Body of pancreas (tissue), 4 donors: ENCODE measurements at regions not wholly inside any gene's neighbourhood (a gene's known extent, or its start where the extent isn't known, plus 50 kb on each side); places are given as distances from the start of the nearest gene placed in this dataset.

ENCODE experiments used
- ATAC-seq: fragments of 150-250 bp; one replicate; pipeline ENCODE4 v1.9.1; 2016
- DNase-seq, 4 donors: peaks; one replicate each; pipeline ENCODE4 v3.0.0-alpha.2; 2019
- H3K27ac ChIP-seq, 4 donors: fragments of 200-600 bp; sonication (generic); 1 replicate in 3 of 4; 2 replicates in 1 of 4; pipeline versions ENCODE4 v1.5.1 to v1.6.1; 2016 to 2019; ENCODE audit warnings: mild to moderate bottlenecking in 1 of 4, mixed read lengths in 1 of 4, moderate library complexity in 1 of 4
- H3K27me3 ChIP-seq, 2 donors: fragments of 200-600 bp; sonication (generic); one replicate each; pipeline ENCODE4 v1.6.0; 2016; ENCODE audit warnings: mild to moderate bottlenecking in 1 of 2
- H3K36me3 ChIP-seq, 2 donors: fragments of 200-600 bp; sonication (generic); replicated peaks in 1 of 2; 2 replicates each; pipeline ENCODE4 v1.5.1; 2016; ENCODE audit warnings: low read depth in 2 of 2; ENCODE audit not compliant: insufficient read depth in 1 of 2
- H3K4me1 ChIP-seq: fragments of 200-600 bp; sonication (generic); one replicate; pipeline ENCODE4 v1.6.0; 2016
- H3K4me3 ChIP-seq, 2 donors: fragments of 200-600 bp; sonication (generic); 1 replicate in 1 of 2; 2 replicates in 1 of 2; pipeline ENCODE4 v1.5.1; 2016 to 2019
- H3K9me3 ChIP-seq, 3 donors: fragments of 200-600 bp; sonication (generic); 1 replicate in 2 of 3; 2 replicates in 1 of 3; pipeline ENCODE4 v1.5.1; 2016
- POLR2A ChIP-seq, 3 donors: fragments of 450-650 bp; IDR thresholded peaks; one replicate each; pipeline ENCODE4 v1.6.1; 2016; ENCODE audit warnings: antibody characterized with exemption in 3 of 3, mild to moderate bottlenecking in 2 of 3
- WGBS, 2 donors: methylation state at CpG; one replicate each; pipeline ENCODE4 v1.1.5; 2017; 5-methylcytosine and 5-hydroxymethylcytosine counted together
- intact Hi-C: fragments of 100-400 bp; cut with DNase I; formaldehyde crosslinking; loops from one replicate; pipeline ENCODE4 v1.15.1; 2023
- TF ChIP-seq, protein P1 (sequence below), 7 experiments: fragments of 450-650 bp in 4 of 7; fragments of 200-600 bp in 3 of 7; sonication (generic) in 3 of 7; IDR thresholded peaks; one replicate each; pipeline ENCODE4 v1.5.1; 2016 to 2019; ENCODE audit warnings: antibody characterized with exemption in 7 of 7

DNA sequence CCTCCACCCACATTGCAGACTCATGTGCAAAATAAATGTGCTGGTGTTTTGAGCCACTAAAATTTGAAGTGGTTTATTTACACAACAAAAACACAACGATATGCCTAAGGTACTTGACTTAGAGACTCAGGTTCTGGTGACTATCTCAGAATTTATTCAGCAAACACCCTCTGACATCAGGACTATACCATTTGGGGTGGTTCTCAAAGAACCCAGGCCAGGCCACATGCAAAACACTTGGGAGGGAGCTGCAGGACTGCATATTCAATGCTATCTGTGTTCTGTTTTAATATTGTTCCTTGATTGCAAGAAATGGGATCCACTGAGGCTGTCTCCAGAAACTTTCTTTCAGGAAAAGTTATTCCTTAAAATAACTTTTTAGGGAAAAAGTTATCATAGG lies 91.6 kb downstream of the LINC00237 start:
- 30 to 32% methylated on average over 1 of the region's 1 CpG for WGBS, 2 donors
- no peaks in the 10 kb centered on the region for H3K4me1 ChIP-seq
- H3K36me3 ChIP-seq = no peaks in the 10 kb centered on the region
- ATAC-seq = no peak
- no peaks in the 10 kb centered on the region for H3K9me3 ChIP-seq
- intact Hi-C loops = no loop called here
- H3K27me3 ChIP-seq = no peaks in the 10 kb centered on the region
- no peak for TF ChIP-seq POLR2A (IDR thresholded peaks at IDR 0.05)
- TF ChIP-seq, protein P1, sequence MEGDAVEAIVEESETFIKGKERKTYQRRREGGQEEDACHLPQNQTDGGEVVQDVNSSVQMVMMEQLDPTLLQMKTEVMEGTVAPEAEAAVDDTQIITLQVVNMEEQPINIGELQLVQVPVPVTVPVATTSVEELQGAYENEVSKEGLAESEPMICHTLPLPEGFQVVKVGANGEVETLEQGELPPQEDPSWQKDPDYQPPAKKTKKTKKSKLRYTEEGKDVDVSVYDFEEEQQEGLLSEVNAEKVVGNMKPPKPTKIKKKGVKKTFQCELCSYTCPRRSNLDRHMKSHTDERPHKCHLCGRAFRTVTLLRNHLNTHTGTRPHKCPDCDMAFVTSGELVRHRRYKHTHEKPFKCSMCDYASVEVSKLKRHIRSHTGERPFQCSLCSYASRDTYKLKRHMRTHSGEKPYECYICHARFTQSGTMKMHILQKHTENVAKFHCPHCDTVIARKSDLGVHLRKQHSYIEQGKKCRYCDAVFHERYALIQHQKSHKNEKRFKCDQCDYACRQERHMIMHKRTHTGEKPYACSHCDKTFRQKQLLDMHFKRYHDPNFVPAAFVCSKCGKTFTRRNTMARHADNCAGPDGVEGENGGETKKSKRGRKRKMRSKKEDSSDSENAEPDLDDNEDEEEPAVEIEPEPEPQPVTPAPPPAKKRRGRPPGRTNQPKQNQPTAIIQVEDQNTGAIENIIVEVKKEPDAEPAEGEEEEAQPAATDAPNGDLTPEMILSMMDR (IDR thresholded peaks at IDR 0.05) = no peak
- H3K27ac ChIP-seq = no peak overlapping the region
- no peak overlapping the region for H3K4me3 ChIP-seq
- no peak for DNase-seq

DNA sequence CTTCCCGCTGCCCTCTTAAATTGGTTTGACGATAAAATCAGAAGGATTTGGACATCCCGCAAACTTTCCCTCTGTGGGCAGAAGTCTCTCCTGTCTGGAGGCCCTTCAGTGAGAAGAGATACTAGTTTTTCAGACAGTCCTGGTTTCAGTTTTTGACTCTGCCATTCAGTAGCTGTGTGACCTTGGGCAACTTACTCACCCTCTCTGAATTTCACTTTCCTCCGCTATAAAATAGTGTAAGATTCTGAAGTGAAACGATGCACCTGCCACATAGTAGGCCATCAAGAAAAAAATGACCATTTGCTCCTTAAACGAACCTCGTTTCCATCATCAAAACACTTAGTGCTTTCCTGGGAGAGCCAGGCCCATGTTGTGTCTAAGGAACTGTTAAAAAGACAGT lies 97.2 kb downstream of the LINC00237 start:
- no peaks in the 10 kb centered on the region for H3K27me3 ChIP-seq
- H3K36me3 ChIP-seq = no peaks in the 10 kb centered on the region
- no peaks in the 10 kb centered on the region for H3K9me3 ChIP-seq
- DNase-seq = no peak
- no peak for TF ChIP-seq POLR2A (IDR thresholded peaks at IDR 0.05)
- TF ChIP-seq, protein P1 (IDR thresholded peaks at IDR 0.05) = no peak
- H3K4me3 ChIP-seq = no peak overlapping the region
- intact Hi-C loops = no loop called here
- no peak overlapping the region for H3K27ac ChIP-seq
- WGBS, 2 donors = 75 to 81% methylated on average over 7 of the region's 7 CpGs
- ATAC-seq = no peak
- H3K4me1 ChIP-seq = no peaks in the 10 kb centered on the region

DNA sequence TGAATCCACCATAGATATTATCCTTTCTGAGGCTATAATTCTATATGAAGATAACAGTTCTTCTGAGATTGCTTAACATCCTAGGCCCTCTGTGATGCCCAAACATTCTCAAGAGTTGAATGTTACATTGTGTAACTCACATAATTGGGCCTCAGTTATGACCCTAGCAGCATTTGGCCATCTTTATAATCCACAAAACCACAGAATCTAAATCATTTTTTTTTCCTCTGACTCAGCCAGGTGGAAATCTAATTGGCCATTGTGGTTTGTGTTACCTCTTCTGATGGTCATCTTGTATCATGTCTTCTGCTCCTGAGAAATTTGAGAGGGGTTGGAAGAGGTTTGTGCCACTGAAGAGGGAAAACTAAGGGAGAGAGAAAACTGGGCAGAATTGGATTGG lies 99.5 kb downstream of the LINC00237 start:
- no peaks in the 10 kb centered on the region for H3K4me1 ChIP-seq
- H3K36me3 ChIP-seq = no peaks in the 10 kb centered on the region
- intact Hi-C loops = no loop called here
- no peaks in the 10 kb centered on the region for H3K9me3 ChIP-seq
- H3K27me3 ChIP-seq = no peaks in the 10 kb centered on the region
- DNase-seq (no peak), ATAC-seq (no peak)
- no peak for TF ChIP-seq POLR2A (IDR thresholded peaks at IDR 0.05)
- no peak overlapping the region for H3K4me3 ChIP-seq
- H3K27ac ChIP-seq = no peak overlapping the region

DNA sequence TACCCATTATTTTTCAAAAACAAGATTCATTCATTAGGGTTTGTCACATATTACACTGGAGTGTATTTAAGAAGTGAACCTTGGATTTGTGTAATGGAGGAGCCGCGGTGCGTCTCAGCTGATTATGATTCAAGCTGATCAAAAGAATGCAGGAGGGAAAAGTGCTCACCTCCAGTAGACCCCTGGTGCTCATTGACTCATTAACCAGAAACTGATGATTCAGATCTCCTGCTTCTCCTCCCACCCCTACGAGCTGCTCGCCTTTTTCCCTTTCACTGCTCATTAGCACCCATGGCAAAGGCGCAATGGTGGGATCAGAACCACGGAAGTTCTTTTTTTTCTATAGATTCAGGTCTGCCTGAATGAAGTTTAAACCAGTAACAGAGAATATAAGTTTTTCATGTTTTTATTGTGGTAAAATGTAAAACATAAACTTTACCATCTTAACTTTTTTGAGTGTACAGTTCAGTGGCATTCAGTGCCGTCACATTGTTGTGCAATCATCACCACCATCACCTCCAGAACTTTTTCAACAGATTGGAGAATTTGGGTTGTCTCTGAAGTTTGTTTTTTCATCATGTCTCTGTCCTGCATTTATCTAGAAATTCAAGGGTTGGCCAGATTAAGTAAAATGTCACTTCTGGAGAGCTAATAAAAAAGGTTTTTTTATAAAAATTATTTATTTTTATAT lies 101.6 kb downstream of the LINC00237 start:
- TF ChIP-seq, protein P1 (IDR thresholded peaks at IDR 0.05) = no peak
- TF ChIP-seq POLR2A (IDR thresholded peaks at IDR 0.05) = no peak
- Histone ChIP-seq H3K9me3 (no peaks in the 10 kb centered on the region), H3K27ac (no peak overlapping the region), H3K27me3 (no peaks in the 10 kb centered on the region), H3K36me3 (no peaks in the 10 kb centered on the region), H3K4me1 (no peaks in the 10 kb centered on the region), H3K4me3 (no peak overlapping the region)
- no peak for DNase-seq
- ATAC-seq = no peak
- intact Hi-C loops = no loop called here
- 56 to 63% methylated on average over 8 of the region's 8 CpGs for WGBS, 2 donors

DNA sequence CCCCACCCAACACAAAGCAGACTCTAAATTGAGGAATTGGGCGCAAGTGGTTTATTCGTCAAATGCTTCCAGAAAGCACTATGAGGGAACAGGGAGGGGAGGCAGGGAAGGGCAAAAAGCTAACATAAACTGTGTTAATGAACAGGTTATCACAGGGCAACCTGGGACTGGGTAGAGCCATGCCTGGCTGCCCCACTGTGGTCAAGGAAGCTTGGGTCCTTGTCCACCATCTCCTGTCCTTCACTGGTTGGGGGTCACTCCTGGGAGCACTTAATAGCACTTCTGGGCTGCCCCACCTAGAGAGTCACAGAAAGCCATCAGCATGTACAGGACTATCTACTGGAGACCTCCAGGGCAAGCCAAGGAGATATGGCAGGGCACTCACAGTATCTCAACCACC lies 102.3 kb downstream of the LINC00237 start:
- no peaks in the 10 kb centered on the region for H3K9me3 ChIP-seq
- no peak for ATAC-seq
- no peaks in the 10 kb centered on the region for H3K36me3 ChIP-seq
- TF ChIP-seq, protein P1 (IDR thresholded peaks at IDR 0.05) = no peak
- TF ChIP-seq POLR2A (IDR thresholded peaks at IDR 0.05) = no peak
- intact Hi-C loops = no loop called here
- no peak overlapping the region for H3K27ac ChIP-seq
- DNase-seq = no peak
- H3K4me1 ChIP-seq = no peaks in the 10 kb centered on the region
- no peaks in the 10 kb centered on the region for H3K27me3 ChIP-seq
- no peak overlapping the region for H3K4me3 ChIP-seq
- 91 to 94% methylated on average over 2 of the region's 2 CpGs for WGBS, 2 donors
